ENCODE measurements at regions not wholly inside any gene's neighbourhood (a gene's known extent, or its start where the extent isn't known, plus 50 kb on each side); places are given as distances from the start of the nearest gene placed in this dataset.

GRCh38 chr13:99436686-99437416 is 64.4 kb upstream of the TM9SF2 start:
- peak; percentile 75 for DNase-seq

- DNase-seq: no peak
These were observed 62.2 kb upstream of the TM9SF2 start for GRCh38 chr13:99439048-99439447.

GRCh38 chr13:99439850-99440604 is 61.2 kb upstream of the TM9SF2 start:
- no peak for DNase-seq

GRCh38 chr13:99442273-99442895 is 58.9 kb upstream of the TM9SF2 start:
- no peak for DNase-seq

GRCh38 chr13:99446242-99446641 is 55.0 kb upstream of the TM9SF2 start:
- DNase-seq: no peak

GRCh38 chr13:99448546-99448945 is 52.7 kb upstream of the TM9SF2 start:
- DNase-seq: no peak

GRCh38 chr13:99450416-99450815 is 50.9 kb upstream of the TM9SF2 start:
- DNase-seq: no peak
